Gastroesophageal sphincter (tissue), 4 donors: ENCODE measurements at regions not wholly inside any gene's neighbourhood (a gene's known extent, or its start where the extent isn't known, plus 50 kb on each side); places are given as distances from the start of the nearest gene placed in this dataset.

Experiments used
- ATAC-seq: fragments of 150-250 bp; one replicate; pipeline ENCODE4 v1.9.1; 2016; ENCODE audit warnings: mild to moderate bottlenecking, moderate library complexity
- H3K27ac ChIP-seq, 4 donors: fragments of 200-600 bp; sonication (generic) in 3 of 4; 1 replicate in 3 of 4; 2 replicates in 1 of 4; pipeline ENCODE4 v1.5.1; 2016 to 2019
- H3K27me3 ChIP-seq: fragments of 200-600 bp; sonication (generic); one replicate; pipeline ENCODE4 v1.5.1; 2019
- H3K36me3 ChIP-seq, 2 donors: fragments of 200-600 bp; sonication (generic); one replicate each; pipeline ENCODE4 v1.5.1; 2019; ENCODE audit warnings: control low read depth in 1 of 2
- H3K4me1 ChIP-seq, 3 donors: fragments of 200-600 bp; sonication (generic); 1 replicate in 2 of 3; 2 replicates in 1 of 3; pipeline ENCODE4 v1.5.1; 2016 to 2019; ENCODE audit warnings: control low read depth in 2 of 3
- H3K4me3 ChIP-seq, 2 donors: fragments of 200-600 bp; sonication (generic); one replicate each; pipeline ENCODE4 v1.5.1; 2019; ENCODE audit warnings: mild to moderate bottlenecking in 1 of 2, moderate library complexity in 1 of 2
- H3K9me3 ChIP-seq, 3 donors: fragments of 200-600 bp; sonication (generic); one replicate each; pipeline ENCODE4 v1.5.1; 2017 to 2019; ENCODE audit warnings: control low read depth in 2 of 3
- EP300 ChIP-seq: sonication (generic); formaldehyde crosslinking; IDR thresholded peaks from one replicate; pipeline ENCODE4 v1.6.1; 2017; ENCODE audit warnings: antibody characterized with exemption, mild to moderate bottlenecking
- POLR2A ChIP-seq, 2 donors: fragments of 450-650 bp; IDR thresholded peaks; one replicate each; pipeline ENCODE4 v1.6.1; 2017; ENCODE audit warnings: antibody characterized with exemption in 2 of 2, mild to moderate bottlenecking in 2 of 2, moderate library complexity in 1 of 2
- POLR2AphosphoS5 ChIP-seq: sonication (generic); formaldehyde crosslinking; IDR thresholded peaks from one replicate; pipeline ENCODE4 v1.6.1; 2017; ENCODE audit warnings: antibody characterized with exemption
- WGBS, 2 donors: methylation state at CpG; one replicate each; pipeline ENCODE4 v1.1.5; 2018; ENCODE audit warnings: low coverage in 1 of 2; 5-methylcytosine and 5-hydroxymethylcytosine counted together
- TF ChIP-seq, protein P1 (sequence below), 4 experiments: fragments of 200-600 bp in 2 of 4; fragments of 450-650 bp in 2 of 4; sonication (generic) in 1 of 4; IDR thresholded peaks; one replicate each; pipeline ENCODE4 v1.5.1; 2017 to 2019; ENCODE audit warnings: antibody characterized with exemption in 4 of 4, mild to moderate bottlenecking in 2 of 4, moderate library complexity in 2 of 4

DNA sequence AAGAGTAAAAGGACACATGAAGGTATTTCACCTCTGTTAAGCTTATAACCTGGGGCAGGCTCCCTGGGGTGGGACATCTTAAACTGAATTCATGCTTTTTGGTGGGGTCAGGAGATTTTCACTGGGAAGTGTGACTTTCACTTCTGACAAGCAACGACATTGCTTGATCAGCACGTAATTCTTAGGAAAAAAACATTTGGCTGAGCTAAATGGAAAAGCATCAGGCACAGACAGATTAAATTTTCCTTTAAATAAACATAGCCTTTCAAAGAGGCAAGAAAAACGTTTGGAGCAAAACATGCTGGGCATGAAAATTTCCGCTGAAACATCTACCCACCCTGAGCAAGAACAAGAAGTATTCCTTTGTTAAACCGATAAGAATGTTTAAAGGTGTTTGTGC lies 674.0 kb upstream of the CELF4 start:
- Histone ChIP-seq H3K4me3 (no peak overlapping the region), H3K27me3 (no peaks in the 10 kb centered on the region), H3K4me1 (no peaks in the 10 kb centered on the region), H3K36me3 (no peaks in the 10 kb centered on the region), H3K27ac (no peak overlapping the region), H3K9me3 (no peaks in the 10 kb centered on the region)
- no peak for ATAC-seq
- TF ChIP-seq, protein P1, sequence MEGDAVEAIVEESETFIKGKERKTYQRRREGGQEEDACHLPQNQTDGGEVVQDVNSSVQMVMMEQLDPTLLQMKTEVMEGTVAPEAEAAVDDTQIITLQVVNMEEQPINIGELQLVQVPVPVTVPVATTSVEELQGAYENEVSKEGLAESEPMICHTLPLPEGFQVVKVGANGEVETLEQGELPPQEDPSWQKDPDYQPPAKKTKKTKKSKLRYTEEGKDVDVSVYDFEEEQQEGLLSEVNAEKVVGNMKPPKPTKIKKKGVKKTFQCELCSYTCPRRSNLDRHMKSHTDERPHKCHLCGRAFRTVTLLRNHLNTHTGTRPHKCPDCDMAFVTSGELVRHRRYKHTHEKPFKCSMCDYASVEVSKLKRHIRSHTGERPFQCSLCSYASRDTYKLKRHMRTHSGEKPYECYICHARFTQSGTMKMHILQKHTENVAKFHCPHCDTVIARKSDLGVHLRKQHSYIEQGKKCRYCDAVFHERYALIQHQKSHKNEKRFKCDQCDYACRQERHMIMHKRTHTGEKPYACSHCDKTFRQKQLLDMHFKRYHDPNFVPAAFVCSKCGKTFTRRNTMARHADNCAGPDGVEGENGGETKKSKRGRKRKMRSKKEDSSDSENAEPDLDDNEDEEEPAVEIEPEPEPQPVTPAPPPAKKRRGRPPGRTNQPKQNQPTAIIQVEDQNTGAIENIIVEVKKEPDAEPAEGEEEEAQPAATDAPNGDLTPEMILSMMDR (IDR thresholded peaks at IDR 0.05) = no peak
- TF ChIP-seq POLR2A (IDR thresholded peaks at IDR 0.05) (no peak), POLR2AphosphoS5 (no peak), EP300 (no peak)
- 33 to 41% methylated on average over 5 of the region's 5 CpGs for whole genome bisulfite sequencing, 2 donors

DNA sequence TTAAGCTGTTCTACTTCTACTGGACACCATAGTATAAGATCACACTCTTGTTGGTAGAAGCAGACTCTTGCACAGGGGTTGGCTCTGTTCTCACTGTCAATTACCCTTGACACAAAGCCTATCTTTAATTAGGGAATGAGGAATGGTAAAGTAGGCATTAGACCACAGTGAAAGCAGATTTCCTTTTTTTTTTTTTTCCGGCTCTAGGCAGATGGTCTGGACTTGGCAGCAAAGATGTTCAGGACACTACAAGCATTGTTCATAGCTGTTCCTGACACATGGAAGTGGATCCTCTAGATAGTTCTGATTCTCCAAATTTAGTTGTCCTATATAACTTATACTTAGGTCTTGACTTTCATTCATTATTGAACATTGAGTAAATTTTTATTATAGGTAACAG lies 672.2 kb upstream of the CELF4 start:
- no peaks in the 10 kb centered on the region for H3K36me3 ChIP-seq
- H3K9me3 ChIP-seq = no peaks in the 10 kb centered on the region
- TF ChIP-seq POLR2A (IDR thresholded peaks at IDR 0.05) (no peak), POLR2AphosphoS5 (no peak), EP300 (no peak)
- TF ChIP-seq, protein P1 (IDR thresholded peaks at IDR 0.05) = no peak
- H3K4me3 ChIP-seq = no peak overlapping the region
- no peaks in the 10 kb centered on the region for H3K4me1 ChIP-seq
- no peak for ATAC-seq
- no peak overlapping the region for H3K27ac ChIP-seq
- whole genome bisulfite sequencing, 2 donors = 86% methylated on average over 1 of the region's 1 CpG; no CpG with 5 or more reads in 1 of the 2 donors
- H3K27me3 ChIP-seq = no peaks in the 10 kb centered on the region

DNA sequence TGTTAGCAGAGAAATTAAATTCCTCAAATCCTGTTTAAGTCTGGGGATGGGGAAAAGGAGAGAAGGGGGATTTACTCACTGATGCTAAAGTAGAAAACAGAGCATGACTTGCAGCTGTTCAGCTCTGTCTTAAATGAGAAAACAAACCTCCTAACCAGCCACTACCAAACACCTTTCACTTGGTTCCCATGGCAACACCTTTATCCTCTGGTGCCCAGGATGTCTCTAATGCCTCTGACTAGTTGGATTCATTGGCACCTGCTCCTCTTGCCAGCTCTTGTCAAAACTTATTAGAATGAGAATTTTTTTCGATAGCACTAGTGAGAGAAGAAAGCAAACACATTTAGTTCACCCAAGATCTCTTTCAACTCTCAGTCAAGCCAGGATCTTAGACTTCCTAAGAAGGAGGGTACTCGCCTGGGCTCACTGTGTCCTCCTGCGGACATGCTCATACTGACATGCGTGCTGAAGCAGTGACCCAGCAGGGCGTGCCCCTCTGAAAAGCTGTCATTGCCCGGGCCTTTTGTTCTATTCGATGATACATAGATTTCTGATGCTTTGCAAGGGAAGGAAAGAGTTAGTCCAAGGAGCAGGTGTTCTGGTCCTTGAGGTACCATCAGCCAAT lies 656.0 kb upstream of the CELF4 start:
- H3K27ac ChIP-seq = no peak overlapping the region
- H3K27me3 ChIP-seq = no peaks in the 10 kb centered on the region
- no peaks in the 10 kb centered on the region for H3K4me1 ChIP-seq
- WGBS, 2 donors = 80 to 93% methylated on average over 1 to 6 of the region's 7 CpGs
- TF ChIP-seq, protein P1 (IDR thresholded peaks at IDR 0.05) = no peak
- no peak for TF ChIP-seq POLR2AphosphoS5
- no peak for TF ChIP-seq POLR2A (IDR thresholded peaks at IDR 0.05)
- TF ChIP-seq EP300 = no peak
- H3K4me3 ChIP-seq = no peak overlapping the region
- no peaks in the 10 kb centered on the region for H3K36me3 ChIP-seq
- no peaks in the 10 kb centered on the region for H3K9me3 ChIP-seq
- ATAC-seq = no peak

DNA sequence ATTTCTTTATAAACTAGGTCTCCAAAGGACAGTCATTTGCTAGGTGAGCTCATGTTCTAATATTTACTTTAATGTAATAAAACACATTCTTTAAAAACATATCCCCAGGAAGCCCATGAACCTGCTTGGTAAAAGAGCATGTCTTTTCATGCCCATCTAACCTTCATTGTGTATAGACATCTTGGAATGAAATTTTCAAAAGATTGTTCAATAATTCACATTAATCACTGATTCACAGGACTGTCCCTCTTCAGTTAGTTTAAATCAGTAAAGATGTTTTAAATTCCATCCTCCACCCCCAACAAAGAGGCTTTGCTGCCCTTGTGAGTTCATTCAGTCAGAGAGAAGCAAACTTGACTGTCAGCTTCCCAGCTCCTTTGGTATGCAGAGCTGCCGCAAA lies 633.4 kb upstream of the CELF4 start:
- H3K27me3 ChIP-seq = no peaks in the 10 kb centered on the region
- H3K27ac ChIP-seq = no peak overlapping the region
- 33% methylated on average over 1 of the region's 1 CpG; no CpG with 5 or more reads in 1 of the 2 donors for WGBS, 2 donors
- no peak overlapping the region for H3K4me3 ChIP-seq
- TF ChIP-seq, protein P1 (IDR thresholded peaks at IDR 0.05) = no peak
- TF ChIP-seq POLR2AphosphoS5 = no peak
- TF ChIP-seq POLR2A (IDR thresholded peaks at IDR 0.05) = no peak
- TF ChIP-seq EP300 = no peak
- no peaks in the 10 kb centered on the region for H3K9me3 ChIP-seq
- no peaks in the 10 kb centered on the region for H3K36me3 ChIP-seq
- H3K4me1 ChIP-seq = no peaks in the 10 kb centered on the region
- ATAC-seq = no peak

DNA sequence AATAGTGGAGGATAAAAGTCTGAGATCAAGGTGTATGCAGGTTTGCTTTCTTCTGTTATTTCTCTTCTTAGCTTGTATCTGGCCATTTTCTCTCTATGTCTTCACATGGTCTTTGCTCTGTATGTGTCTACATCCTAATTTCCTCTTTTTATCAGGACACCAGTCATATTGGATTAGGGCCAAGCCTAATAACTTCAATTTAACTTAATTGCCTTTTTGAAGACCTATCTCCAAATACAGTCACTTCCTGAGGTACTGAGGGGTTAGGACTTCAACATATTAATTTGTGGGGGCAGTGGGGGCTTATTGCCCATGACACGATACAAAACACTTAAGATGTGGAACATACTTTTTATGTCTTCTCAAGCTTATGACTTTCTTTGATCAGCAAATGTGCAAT lies 632.9 kb upstream of the CELF4 start:
- Histone ChIP-seq H3K36me3 (no peaks in the 10 kb centered on the region), H3K4me3 (no peak overlapping the region), H3K9me3 (no peaks in the 10 kb centered on the region), H3K27ac (no peak overlapping the region), H3K4me1 (no peaks in the 10 kb centered on the region), H3K27me3 (no peaks in the 10 kb centered on the region)
- WGBS, 2 donors = 67 to 82% methylated on average over 1 of the region's 1 CpG
- TF ChIP-seq, protein P1 (IDR thresholded peaks at IDR 0.05) = no peak
- no peak for TF ChIP-seq POLR2A (IDR thresholded peaks at IDR 0.05)
- TF ChIP-seq POLR2AphosphoS5 = no peak
- no peak for TF ChIP-seq EP300
- ATAC-seq = no peak
